Chondrocyte (in vitro differentiated cells): ENCODE measurements at regions not wholly inside any gene's neighbourhood (a gene's known extent, or its start where the extent isn't known, plus 50 kb on each side); places are given as distances from the start of the nearest gene placed in this dataset.
A peak's percentile ranks its signal among the peaks of the same experiment; 100 is the strongest.
"Not testable (repeated sequence)": the region's sequence is repeated elsewhere in the genome, so short reads cannot be mapped to it uniquely, and the experiment has no call there.

ENCODE experiments used
- DNase-seq: peaks from one replicate; pipeline ENCODE4 v3.0.0; 2021; ENCODE audit warnings: mixed read lengths, low spot score
- H3K27ac Mint-ChIP-seq: one replicate; pipeline ENCODE4 v1.8.0; 2021; ENCODE audit warnings: mild to moderate bottlenecking, moderate library complexity, mixed read lengths; ENCODE audit not compliant: unreplicated experiment
- H3K27me3 Mint-ChIP-seq: 2 replicates; pipeline ENCODE4 v1.8.0; 2021; ENCODE audit warnings: low read depth, mixed read lengths
- H3K36me3 Mint-ChIP-seq: 2 replicates; pipeline ENCODE4 v1.8.0; 2021; ENCODE audit warnings: low read depth, mixed read lengths
- H3K4me1 Mint-ChIP-seq: 2 replicates; pipeline ENCODE4 v1.8.0; 2021; ENCODE audit warnings: low read depth, mild to moderate bottlenecking, mixed read lengths
- H3K4me3 Mint-ChIP-seq: one replicate; pipeline ENCODE4 v1.8.0; 2021; ENCODE audit warnings: mild to moderate bottlenecking, moderate library complexity, mixed read lengths; ENCODE audit not compliant: unreplicated experiment
- H3K9me3 Mint-ChIP-seq: 2 replicates; pipeline ENCODE4 v1.8.0; 2021; ENCODE audit warnings: low read depth, mixed read lengths
- CTCF ChIP-seq: fragments of 200-600 bp; sonication (generic); IDR thresholded peaks from 2 replicates; pipeline ENCODE4 v1.5.0; 2021; ENCODE audit warnings: antibody characterized with exemption, mild to moderate bottlenecking, moderate library complexity

- peaks cover 39% of the 10 kb centered on the region for H3K36me3 Mint-ChIP-seq
- no peak for DNase-seq
- no peaks in the 10 kb centered on the region for H3K27me3 Mint-ChIP-seq
- H3K27ac Mint-ChIP-seq: no peak overlapping the region
- TF ChIP-seq CTCF: no peak
- no peak overlapping the region for H3K4me3 Mint-ChIP-seq
- H3K4me1 Mint-ChIP-seq: no peaks in the 10 kb centered on the region
- no peaks in the 10 kb centered on the region for H3K9me3 Mint-ChIP-seq
Measured at GRCh38 chr7:149606826-149607225, 109.2 kb upstream of the ZNF746 start.

GRCh38 chr7:149605696-149606095 lies 108.1 kb upstream of the ZNF746 start:
- H3K36me3 Mint-ChIP-seq: peaks cover 34% of the 10 kb centered on the region
- H3K9me3 Mint-ChIP-seq: no peaks in the 10 kb centered on the region
- H3K4me1 Mint-ChIP-seq: no peaks in the 10 kb centered on the region
- no peak overlapping the region for H3K4me3 Mint-ChIP-seq
- no peak overlapping the region for H3K27ac Mint-ChIP-seq
- no peak for DNase-seq
- no peaks in the 10 kb centered on the region for H3K27me3 Mint-ChIP-seq
- no peak for TF ChIP-seq CTCF

GRCh38 chr7:149604521-149604920 lies 106.9 kb upstream of the ZNF746 start:
- TF ChIP-seq CTCF: no peak
- H3K36me3 Mint-ChIP-seq: peaks cover 34% of the 10 kb centered on the region
- H3K27me3 Mint-ChIP-seq: no peaks in the 10 kb centered on the region
- no peaks in the 10 kb centered on the region for H3K4me1 Mint-ChIP-seq
- no peak for DNase-seq
- H3K27ac Mint-ChIP-seq: no peak overlapping the region
- no peak overlapping the region for H3K4me3 Mint-ChIP-seq
- no peaks in the 10 kb centered on the region for H3K9me3 Mint-ChIP-seq

GRCh38 chr7:149600669-149601330 lies 103.2 kb upstream of the ZNF746 start:
- H3K4me1 Mint-ChIP-seq, H3K4me3 Mint-ChIP-seq, DNase-seq, H3K27me3 Mint-ChIP-seq, H3K27ac Mint-ChIP-seq, H3K9me3 Mint-ChIP-seq: not testable (repeated sequence)
- H3K36me3 Mint-ChIP-seq: peaks cover 23% of the 10 kb centered on the region

- TF ChIP-seq CTCF: no peak
- no peak overlapping the region for H3K4me3 Mint-ChIP-seq
- no peaks in the 10 kb centered on the region for H3K4me1 Mint-ChIP-seq
- H3K9me3 Mint-ChIP-seq: no peaks in the 10 kb centered on the region
- no peak overlapping the region for H3K27ac Mint-ChIP-seq
- DNase-seq: no peak
- H3K36me3 Mint-ChIP-seq: peaks cover 24% of the 10 kb centered on the region
- H3K27me3 Mint-ChIP-seq: no peaks in the 10 kb centered on the region
Measured at GRCh38 chr7:149599636-149600206, 102.1 kb upstream of the ZNF746 start.

- Mint-ChIP-seq H3K4me1 (no peaks in the 10 kb centered on the region), H3K36me3 (peaks cover 23% of the 10 kb centered on the region), H3K27ac (no peak overlapping the region), H3K9me3 (no peaks in the 10 kb centered on the region), H3K4me3 (no peak overlapping the region), H3K27me3 (no peaks in the 10 kb centered on the region)
- TF ChIP-seq CTCF: peak; percentile 54
- DNase-seq: no peak
Measured at GRCh38 chr7:149598721-149599308, 101.2 kb upstream of the ZNF746 start.

GRCh38 chr7:149597789-149598188 lies 100.2 kb upstream of the ZNF746 start:
- H3K4me3 Mint-ChIP-seq, DNase-seq, H3K4me1 Mint-ChIP-seq, H3K9me3 Mint-ChIP-seq, H3K27me3 Mint-ChIP-seq: not testable (repeated sequence)
- Mint-ChIP-seq H3K27ac (peak overlapping the region; percentile 2), H3K36me3 (peaks cover 23% of the 10 kb centered on the region)
